Activated T-cell treated with anti-CD3 and anti-CD28 coated beads, Interleukin-2, amount 50 U/mL, for 72 hours (primary cell): ENCODE measurements at regions not wholly inside any gene's neighbourhood (a gene's known extent, or its start where the extent isn't known, plus 50 kb on each side); places are given as distances from the start of the nearest gene placed in this dataset.

Experiments
- ATAC-seq, 2 donors: fragments of 150-1000 bp; cut with Tn5 transposase; replicated peaks in 1 of 2; 2 replicates each; pipeline ENCODE4 v1.10.0; 2021; ENCODE audit warnings: moderate library complexity in 2 of 2, mild to moderate bottlenecking in 1 of 2
- DNase-seq, 2 donors: peaks; one replicate each; pipeline ENCODE4 v3.0.0; 2021 to 2022; ENCODE audit warnings: mixed read lengths in 1 of 2
- H3K27ac Mint-ChIP-seq: one replicate; pipeline ENCODE4 v1.8.0; 2022; ENCODE audit warnings: mild to moderate bottlenecking, moderate library complexity, mixed read lengths
- H3K27me3 Mint-ChIP-seq: one replicate; pipeline ENCODE4 v1.8.0; 2022; ENCODE audit warnings: low read depth, mixed read lengths
- H3K36me3 Mint-ChIP-seq, 2 donors: one replicate each; pipeline ENCODE4 v1.8.0; 2022; ENCODE audit warnings: mixed read lengths in 2 of 2, mild to moderate bottlenecking in 1 of 2; ENCODE audit not compliant: insufficient read depth in 2 of 2
- H3K4me1 Mint-ChIP-seq: one replicate; pipeline ENCODE4 v1.8.0; 2022; ENCODE audit warnings: low read depth, mixed read lengths
- H3K4me3 Mint-ChIP-seq, 2 donors: one replicate each; pipeline ENCODE4 v1.8.0; 2022; ENCODE audit warnings: mild to moderate bottlenecking in 2 of 2, mixed read lengths in 2 of 2, moderate library complexity in 2 of 2
- H3K9me3 Mint-ChIP-seq, 2 donors: one replicate each; pipeline ENCODE4 v1.8.0; 2022; ENCODE audit warnings: mixed read lengths in 2 of 2

DNA sequence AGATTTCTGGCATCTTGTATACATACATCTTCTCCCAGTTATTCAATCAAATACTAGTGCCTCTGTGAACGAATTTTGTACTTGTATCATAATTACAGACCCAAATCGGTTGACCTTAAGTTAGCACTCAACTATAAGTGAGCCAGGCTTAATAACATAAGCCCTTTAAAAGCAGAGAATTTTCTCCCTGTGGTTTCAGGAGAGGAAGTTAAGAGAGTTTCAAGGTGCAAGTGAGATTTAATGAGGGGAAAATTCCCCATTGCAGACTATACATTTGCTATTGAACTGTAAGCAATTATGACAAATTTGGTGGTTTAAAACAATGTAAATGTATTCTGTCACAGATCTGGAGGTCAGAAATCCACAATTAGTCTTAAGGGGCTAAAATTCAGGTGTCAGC is 261.9 kb upstream of the NREP start:
- no peaks in the 10 kb centered on the region for H3K36me3 Mint-ChIP-seq
- ATAC-seq = no peak
- no peaks in the 10 kb centered on the region for H3K9me3 Mint-ChIP-seq
- no peak for DNase-seq
- no peaks in the 10 kb centered on the region for H3K27me3 Mint-ChIP-seq
- H3K4me1 Mint-ChIP-seq = no peaks in the 10 kb centered on the region
- no peak overlapping the region for H3K4me3 Mint-ChIP-seq
- H3K27ac Mint-ChIP-seq = no peak overlapping the region

DNA sequence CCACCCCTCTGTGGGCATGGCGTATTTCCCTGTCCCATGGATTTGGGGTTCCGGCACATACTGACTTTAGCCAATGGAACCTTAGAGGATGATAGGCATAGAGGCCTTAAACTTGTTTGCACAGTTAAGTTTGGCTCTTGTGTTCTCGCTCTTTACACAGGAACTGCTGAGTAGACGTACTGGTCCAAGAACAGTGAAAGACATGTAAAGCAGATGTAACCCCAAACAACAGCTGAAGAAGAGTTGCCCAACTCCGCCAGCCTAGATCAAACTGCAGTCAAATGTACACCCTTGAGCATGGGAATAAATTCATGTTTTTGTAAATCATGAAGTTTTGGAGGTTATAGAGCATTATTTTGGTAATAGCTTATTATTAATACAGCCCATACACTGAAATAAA is 260.0 kb upstream of the NREP start:
- DNase-seq (no peak), ATAC-seq (no peak)
- H3K27ac Mint-ChIP-seq = no peak overlapping the region
- no peaks in the 10 kb centered on the region for H3K36me3 Mint-ChIP-seq
- H3K4me1 Mint-ChIP-seq = no peaks in the 10 kb centered on the region
- no peaks in the 10 kb centered on the region for H3K9me3 Mint-ChIP-seq
- no peak overlapping the region for H3K4me3 Mint-ChIP-seq
- H3K27me3 Mint-ChIP-seq = no peaks in the 10 kb centered on the region

DNA sequence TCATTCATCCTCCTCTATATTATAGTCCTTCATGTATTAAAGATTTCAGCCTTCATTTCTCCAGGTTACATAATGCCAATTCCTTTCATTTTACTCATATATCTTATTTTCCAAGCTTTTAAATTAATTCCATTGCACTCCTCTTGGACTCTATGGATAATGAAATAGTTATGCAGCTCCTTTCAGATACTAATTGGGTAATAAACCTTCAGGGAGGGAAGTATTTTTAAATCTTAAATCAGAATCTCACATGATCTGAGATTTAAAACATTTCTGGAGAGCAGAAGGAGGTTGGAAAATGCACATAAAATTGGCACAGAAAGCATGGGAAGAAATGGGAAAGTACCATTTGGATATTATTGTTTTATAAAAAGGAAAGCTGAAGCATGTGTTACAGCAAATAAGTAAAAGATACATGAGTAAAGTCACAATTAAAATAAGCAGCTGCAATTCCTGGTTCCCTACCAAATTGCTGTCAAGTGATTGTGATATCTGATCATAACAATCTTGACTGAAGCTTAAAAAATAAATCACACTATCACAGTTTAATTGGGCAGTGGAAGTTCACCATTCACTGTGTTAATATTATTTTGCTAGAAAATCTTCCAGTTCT is 257.9 kb upstream of the NREP start:
- H3K27ac Mint-ChIP-seq = no peak overlapping the region
- ATAC-seq (no peak), DNase-seq (no peak)
- no peaks in the 10 kb centered on the region for H3K9me3 Mint-ChIP-seq
- H3K4me3 Mint-ChIP-seq = no peak overlapping the region
- H3K36me3 Mint-ChIP-seq = no peaks in the 10 kb centered on the region
- H3K27me3 Mint-ChIP-seq = no peaks in the 10 kb centered on the region
- H3K4me1 Mint-ChIP-seq = no peaks in the 10 kb centered on the region

DNA sequence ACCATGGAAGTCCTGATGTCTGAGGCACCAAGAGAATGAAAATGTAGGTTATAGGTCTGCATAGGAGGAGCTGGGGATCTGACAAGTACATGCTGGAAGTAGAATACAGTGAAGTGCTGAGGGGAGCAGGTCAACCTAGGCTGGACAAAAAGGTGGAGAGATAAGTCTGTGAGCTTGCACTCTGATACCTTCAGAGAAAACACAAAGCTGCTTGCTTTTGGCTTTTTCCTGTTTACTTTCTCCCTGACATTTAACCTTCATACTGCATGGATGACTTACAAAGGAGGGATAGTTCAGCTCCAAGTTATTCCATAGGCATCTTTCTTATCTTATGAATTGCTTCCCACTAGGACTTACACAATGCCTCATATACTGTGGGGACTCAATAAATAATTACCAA is 256.7 kb upstream of the NREP start:
- Mint-ChIP-seq H3K9me3 (no peaks in the 10 kb centered on the region), H3K4me1 (no peaks in the 10 kb centered on the region), H3K27ac (no peak overlapping the region), H3K36me3 (no peaks in the 10 kb centered on the region), H3K27me3 (no peaks in the 10 kb centered on the region), H3K4me3 (no peak overlapping the region)
- no peak for ATAC-seq
- DNase-seq = no peak

DNA sequence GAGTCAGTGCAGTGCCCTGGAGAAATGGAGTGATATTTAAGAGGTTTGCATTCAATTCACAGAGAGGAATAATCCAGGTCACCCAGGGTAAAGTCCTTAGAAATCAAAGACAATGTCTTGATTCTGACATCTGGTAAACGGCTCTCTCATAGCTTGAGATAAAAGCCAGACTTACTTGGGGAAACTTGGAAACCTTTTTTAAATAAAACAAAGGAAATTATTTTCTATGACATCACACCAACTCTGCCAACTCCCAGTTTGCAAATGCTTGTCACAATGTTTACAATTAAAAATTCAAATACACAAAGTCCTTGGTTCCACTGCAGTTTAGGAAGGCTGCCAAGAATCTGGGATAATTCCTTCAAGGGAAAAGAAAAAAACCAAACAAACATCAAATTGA is 255.1 kb upstream of the NREP start:
- no peaks in the 10 kb centered on the region for H3K36me3 Mint-ChIP-seq
- no peak for DNase-seq

DNA sequence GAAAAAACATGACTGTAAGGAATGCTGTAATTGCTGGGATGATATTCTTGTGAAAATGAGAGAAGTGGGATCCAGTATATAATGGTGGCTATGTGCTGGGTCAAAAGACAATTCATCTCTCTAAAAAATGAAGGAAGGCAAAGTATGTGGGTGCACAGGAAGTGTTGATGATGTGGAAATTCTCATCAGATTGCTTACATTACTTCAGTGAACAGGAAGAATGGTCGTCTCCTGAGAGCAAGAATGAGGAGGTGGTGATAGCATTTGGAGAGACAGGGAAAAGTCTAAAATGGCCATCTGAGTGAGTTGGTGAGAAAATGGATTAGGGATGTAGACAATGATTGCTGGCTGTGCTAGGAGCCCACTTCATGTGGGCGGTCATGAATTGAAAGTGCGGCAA is 253.5 kb upstream of the NREP start:
- H3K36me3 Mint-ChIP-seq = no peaks in the 10 kb centered on the region
- no peak overlapping the region for H3K27ac Mint-ChIP-seq
- no peaks in the 10 kb centered on the region for H3K27me3 Mint-ChIP-seq
- no peak for ATAC-seq
- H3K4me1 Mint-ChIP-seq = no peaks in the 10 kb centered on the region
- no peak overlapping the region for H3K4me3 Mint-ChIP-seq
- DNase-seq = no peak
- H3K9me3 Mint-ChIP-seq = no peaks in the 10 kb centered on the region

More for the DNA sequence above, 255.1 kb upstream of the NREP start:
- Mint-ChIP-seq H3K9me3 (no peaks in the 10 kb centered on the region), H3K4me1 (no peaks in the 10 kb centered on the region), H3K27ac (no peak overlapping the region), H3K4me3 (no peak overlapping the region), H3K27me3 (no peaks in the 10 kb centered on the region)
- no peak for ATAC-seq

DNA sequence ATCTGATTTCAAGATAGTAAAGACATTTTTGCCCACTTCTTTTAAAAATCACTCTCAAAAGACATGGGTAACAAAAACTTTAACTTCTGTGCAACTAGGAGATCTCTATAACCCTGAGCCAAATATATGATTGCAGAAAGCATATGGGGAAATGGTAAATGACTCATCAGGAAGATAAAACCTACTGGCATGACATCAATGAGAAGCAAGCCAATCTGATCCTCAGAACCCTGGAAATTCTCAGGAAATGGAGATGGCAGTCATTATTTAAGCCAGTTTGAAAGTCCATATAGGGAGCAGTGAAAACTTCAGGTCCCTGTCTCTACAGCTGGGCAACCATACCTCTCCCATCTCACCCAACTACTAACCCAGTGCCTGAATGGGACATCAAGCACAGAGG is 249.7 kb upstream of the NREP start:
- Mint-ChIP-seq H3K27me3 (no peaks in the 10 kb centered on the region), H3K27ac (no peak overlapping the region), H3K9me3 (no peaks in the 10 kb centered on the region), H3K4me1 (peaks cover 6% of the 10 kb centered on the region), H3K4me3 (no peak overlapping the region), H3K36me3 (no peaks in the 10 kb centered on the region)
- DNase-seq (no peak), ATAC-seq (no peak)

DNA sequence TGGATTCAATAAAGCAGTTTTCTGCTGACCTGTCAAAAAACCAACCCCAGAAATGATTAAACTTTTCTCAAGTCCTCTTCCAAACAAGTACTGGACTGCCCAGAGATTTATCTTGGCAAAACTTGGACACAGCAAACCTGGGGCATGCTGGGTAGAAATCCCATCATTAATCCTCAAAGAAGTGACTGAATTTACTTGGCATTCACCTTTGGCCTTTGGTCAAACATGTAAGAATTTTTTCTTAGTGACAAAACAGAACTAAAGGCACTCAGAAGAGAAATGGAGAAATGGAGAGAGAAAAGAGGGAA is 248.6 kb upstream of the NREP start:
- ATAC-seq = no peak

DNA sequence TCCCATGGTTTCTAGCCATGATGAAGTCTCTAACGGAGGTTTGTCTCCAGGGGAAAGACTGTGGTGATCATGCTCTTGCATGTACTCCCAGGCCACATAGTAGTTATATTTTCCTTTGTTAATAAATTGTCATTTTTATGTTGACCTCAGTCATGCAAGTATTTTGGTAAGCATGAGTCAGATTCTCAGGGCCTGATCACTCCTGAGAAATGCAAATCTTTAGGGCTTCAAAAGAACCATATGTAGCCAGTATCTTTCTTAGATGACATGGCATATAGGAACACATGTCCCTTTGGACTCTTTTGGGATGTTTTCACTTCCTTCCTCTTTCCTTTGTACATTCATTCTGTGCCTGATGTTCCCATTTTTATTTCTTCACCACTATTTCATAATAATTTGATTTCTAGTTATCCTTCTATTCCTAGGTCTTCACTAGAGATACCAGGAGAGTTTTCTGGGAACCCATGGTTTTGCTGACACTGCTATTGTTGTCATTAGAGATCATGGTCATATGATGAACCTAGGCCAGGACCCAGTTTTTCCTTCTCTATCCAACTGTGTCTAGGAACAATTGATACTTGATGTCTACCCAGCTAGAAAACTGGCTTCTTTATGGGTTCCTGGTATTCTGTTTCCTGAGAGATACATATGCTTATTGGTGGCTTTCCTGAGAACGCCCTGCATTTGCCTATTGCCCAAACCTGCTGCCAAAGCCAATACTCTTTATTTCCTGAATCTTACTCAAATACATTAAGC is 248.1 kb upstream of the NREP start:
- ATAC-seq (peak in 1 of 2 donors; percentile 17), DNase-seq (no peak)
- Mint-ChIP-seq H3K9me3 (no peaks in the 10 kb centered on the region), H3K27ac (no peak overlapping the region), H3K27me3 (no peaks in the 10 kb centered on the region), H3K4me3 (no peak overlapping the region), H3K36me3 (no peaks in the 10 kb centered on the region), H3K4me1 (peaks cover 6% of the 10 kb centered on the region)

More for the DNA sequence above, 248.6 kb upstream of the NREP start:
- Mint-ChIP-seq H3K36me3 (no peaks in the 10 kb centered on the region), H3K27ac (no peak overlapping the region), H3K4me1 (peaks cover 6% of the 10 kb centered on the region), H3K4me3 (no peak overlapping the region), H3K9me3 (no peaks in the 10 kb centered on the region), H3K27me3 (no peaks in the 10 kb centered on the region)
- DNase-seq = no peak

DNA sequence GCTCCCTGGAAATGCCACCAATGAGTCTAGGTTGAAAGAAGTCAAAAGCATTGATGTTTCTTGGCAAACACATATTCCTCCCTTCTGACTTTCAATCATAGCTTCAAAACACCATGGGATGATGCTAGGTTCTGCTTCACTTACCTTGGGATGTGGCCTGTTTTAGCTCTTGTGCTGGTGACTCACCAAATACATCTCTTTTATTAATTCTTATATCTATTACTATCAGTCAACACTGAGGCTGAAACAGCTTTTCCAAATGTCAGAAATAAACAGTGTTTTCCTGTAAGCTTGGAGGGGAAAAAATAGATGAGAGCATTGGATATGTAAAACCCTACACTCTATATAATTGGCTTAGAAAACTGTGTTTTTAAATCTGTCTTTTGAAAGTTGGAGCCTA is 245.4 kb upstream of the NREP start:
- DNase-seq (no peak), ATAC-seq (no peak)
- no peaks in the 10 kb centered on the region for H3K27me3 Mint-ChIP-seq
- H3K36me3 Mint-ChIP-seq = no peaks in the 10 kb centered on the region
- H3K27ac Mint-ChIP-seq = no peak overlapping the region
- H3K4me3 Mint-ChIP-seq = no peak overlapping the region
- H3K4me1 Mint-ChIP-seq = peaks cover 6% of the 10 kb centered on the region
- no peaks in the 10 kb centered on the region for H3K9me3 Mint-ChIP-seq

DNA sequence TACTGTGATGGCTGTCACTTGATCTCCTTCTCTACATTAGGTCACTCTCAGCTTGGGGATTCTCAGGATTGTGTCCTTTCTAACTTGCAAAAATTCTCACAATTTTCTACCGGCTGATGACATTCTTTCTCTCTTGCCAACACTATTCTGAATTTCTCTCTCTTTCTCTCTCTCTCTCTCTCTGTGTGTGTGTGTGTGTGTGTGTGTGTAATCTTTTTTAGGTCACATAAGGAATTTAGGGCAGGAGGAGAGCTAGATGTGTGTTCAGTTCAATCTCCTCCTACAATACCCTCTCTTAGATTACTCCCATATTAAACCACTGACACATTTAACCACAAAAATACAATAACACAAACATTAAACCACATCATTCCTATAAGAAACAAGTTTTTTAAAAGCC is 242.3 kb upstream of the NREP start:
- Mint-ChIP-seq H3K4me1 (no peaks in the 10 kb centered on the region), H3K36me3 (no peaks in the 10 kb centered on the region), H3K27ac (no peak overlapping the region), H3K9me3 (no peaks in the 10 kb centered on the region), H3K4me3 (no peak overlapping the region), H3K27me3 (no peaks in the 10 kb centered on the region)
- DNase-seq (no peak), ATAC-seq (no peak)

DNA sequence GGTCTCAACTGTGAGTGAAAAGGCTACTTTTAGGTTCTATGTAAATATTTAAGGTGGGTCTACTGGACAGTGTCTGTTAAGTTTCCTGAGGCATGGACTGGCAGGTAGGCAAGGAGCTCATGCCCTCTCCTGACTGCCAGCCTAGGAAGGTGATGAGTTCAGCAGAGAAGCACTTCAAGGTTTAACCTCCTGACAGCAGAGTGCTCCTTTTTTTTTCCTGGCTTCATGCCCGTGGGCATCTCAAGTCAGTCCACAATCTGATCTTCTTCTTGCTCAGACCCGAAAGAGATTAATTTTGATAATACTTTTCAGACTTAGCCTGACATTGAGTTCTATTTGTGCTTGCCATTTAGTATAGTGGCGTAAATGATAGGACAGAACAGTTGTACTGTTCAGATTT is 241.9 kb upstream of the NREP start:
- H3K4me1 Mint-ChIP-seq = no peaks in the 10 kb centered on the region
- no peak for ATAC-seq
- no peak overlapping the region for H3K27ac Mint-ChIP-seq
- no peak overlapping the region for H3K4me3 Mint-ChIP-seq
- DNase-seq = no peak
- no peaks in the 10 kb centered on the region for H3K36me3 Mint-ChIP-seq
- no peaks in the 10 kb centered on the region for H3K9me3 Mint-ChIP-seq
- no peaks in the 10 kb centered on the region for H3K27me3 Mint-ChIP-seq

DNA sequence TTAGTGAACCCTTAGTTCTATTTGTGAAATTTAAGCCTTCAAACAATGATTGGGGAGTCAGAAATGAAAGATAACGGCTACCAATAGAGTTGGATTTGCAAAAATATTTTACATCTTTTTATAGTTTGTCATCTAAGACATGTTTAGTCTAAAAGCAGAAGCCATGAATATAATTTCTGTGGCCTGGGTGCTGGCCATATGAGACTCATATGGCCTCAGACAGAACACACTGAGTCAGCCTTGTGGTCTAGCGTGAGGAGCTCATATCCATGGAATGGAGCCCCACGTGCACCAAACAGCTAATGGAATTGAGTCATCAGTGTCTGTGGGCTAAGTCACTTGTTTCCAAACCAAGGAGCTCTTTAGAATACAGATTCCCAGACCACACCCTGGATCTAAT is 240.7 kb upstream of the NREP start:
- H3K4me1 Mint-ChIP-seq = no peaks in the 10 kb centered on the region
- no peaks in the 10 kb centered on the region for H3K9me3 Mint-ChIP-seq
- DNase-seq (no peak), ATAC-seq (no peak)
- no peak overlapping the region for H3K4me3 Mint-ChIP-seq
- H3K27ac Mint-ChIP-seq = no peak overlapping the region
- H3K36me3 Mint-ChIP-seq = no peaks in the 10 kb centered on the region
- no peaks in the 10 kb centered on the region for H3K27me3 Mint-ChIP-seq

DNA sequence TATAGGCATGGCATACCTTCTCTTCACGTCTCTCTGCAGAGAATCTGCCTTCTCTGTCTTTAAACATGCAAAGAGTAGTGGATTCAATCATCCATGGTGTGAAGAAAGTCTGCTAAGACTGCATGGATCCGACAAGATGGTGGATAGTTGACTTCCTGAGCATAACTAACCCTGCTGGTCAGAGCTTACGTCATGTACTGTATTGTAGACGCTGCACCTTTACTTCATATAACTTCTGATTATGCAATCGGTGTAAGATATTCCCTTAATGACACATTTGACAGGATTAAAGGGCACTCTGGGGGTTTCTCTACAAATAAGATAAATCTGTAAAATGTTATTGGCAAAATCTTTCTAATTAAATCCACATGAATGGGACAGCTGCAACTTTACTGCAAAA is 240.3 kb upstream of the NREP start:
- Mint-ChIP-seq H3K27ac (no peak overlapping the region), H3K27me3 (no peaks in the 10 kb centered on the region), H3K4me1 (no peaks in the 10 kb centered on the region), H3K4me3 (no peak overlapping the region), H3K36me3 (no peaks in the 10 kb centered on the region), H3K9me3 (no peaks in the 10 kb centered on the region)
- DNase-seq (no peak), ATAC-seq (no peak)
